Fibroblast of lung (primary cell): ENCODE measurements at regions not wholly inside any gene's neighbourhood (a gene's known extent, or its start where the extent isn't known, plus 50 kb on each side); places are given as distances from the start of the nearest gene placed in this dataset.

Experiments used
- DNase-seq, 2 donors: peaks; one replicate each; pipeline versions ENCODE4 v3.0.0 to v3.0.0-alpha.2; 2010; ENCODE audit warnings: low read depth in 2 of 2
- H2AFZ ChIP-seq: 2 replicates; pipeline ENCODE4 v1.5.1; 2012; ENCODE audit warnings: low read length, control low read depth, inconsistent platforms
- H3K27ac ChIP-seq: 2 replicates; pipeline ENCODE4 v1.5.1; 2011; ENCODE audit warnings: low read length, control low read depth; ENCODE audit not compliant: insufficient read depth
- H3K27me3 ChIP-seq: 2 replicates; pipeline ENCODE4 v1.5.1; 2011; ENCODE audit warnings: mild to moderate bottlenecking, low read length; ENCODE audit not compliant: control insufficient read depth, insufficient read depth
- H3K36me3 ChIP-seq: 2 replicates; pipeline ENCODE4 v1.5.1; 2011; ENCODE audit warnings: low read length; ENCODE audit not compliant: control insufficient read depth, insufficient read depth
- H3K4me1 ChIP-seq: 2 replicates; pipeline ENCODE4 v1.5.1; 2011; ENCODE audit warnings: low read length; ENCODE audit not compliant: control insufficient read depth, insufficient read depth; ENCODE audit errors: extremely low read depth
- H3K4me2 ChIP-seq: 2 replicates; pipeline ENCODE4 v1.5.1; 2011; ENCODE audit warnings: low read length, control low read depth; ENCODE audit not compliant: insufficient read depth; ENCODE audit errors: extremely low read depth
- H3K4me3 ChIP-seq, 4 experiments: fragments of 200-600 bp in 1 of 4; sonication (generic) in 1 of 4; replicated peaks in 1 of 4; 2 replicates each; pipeline ENCODE4 v1.5.1; 2011 to 2016; ENCODE audit warnings: low read length in 4 of 4, low read depth in 3 of 4, mild to moderate bottlenecking in 3 of 4, control low read depth in 2 of 4, inconsistent platforms in 1 of 4, mixed read lengths in 1 of 4; ENCODE audit not compliant: insufficient read depth in 1 of 4; ENCODE audit errors: control extremely low read depth in 1 of 4
- H3K79me2 ChIP-seq: 2 replicates; pipeline ENCODE4 v1.5.1; 2012; ENCODE audit warnings: mild to moderate bottlenecking, low read length, inconsistent platforms; ENCODE audit not compliant: control insufficient read depth, insufficient read depth
- H3K9ac ChIP-seq: 2 replicates; pipeline ENCODE4 v1.5.1; 2011; ENCODE audit warnings: mild to moderate bottlenecking, low read length, control low read depth; ENCODE audit not compliant: insufficient read depth
- H3K9me3 ChIP-seq: 2 replicates; pipeline ENCODE4 v1.5.1; 2012; ENCODE audit warnings: low read depth, low read length; ENCODE audit not compliant: control insufficient read depth, insufficient read depth
- H4K20me1 ChIP-seq: 2 replicates; pipeline ENCODE4 v1.5.1; 2011; ENCODE audit warnings: low read length; ENCODE audit not compliant: control insufficient read depth, insufficient read depth; ENCODE audit errors: extremely low read depth
- EZH2 ChIP-seq: IDR thresholded peaks from 2 replicates; pipeline ENCODE4 v1.5.1; 2012; ENCODE audit warnings: low read length, control low read depth, mild to moderate bottlenecking; ENCODE audit errors: missing control alignments
- TF ChIP-seq, protein P1 (sequence below), 2 donors: IDR thresholded peaks in 1 of 2; conservative IDR thresholded peaks in 1 of 2; 1 replicate in 1 of 2; 2 replicates in 1 of 2; pipeline ENCODE4 v1.5.1; 2011 to 2012; ENCODE audit warnings: low read length in 2 of 2, control low read depth in 1 of 2, inconsistent platforms in 1 of 2, low read depth in 1 of 2, mild to moderate bottlenecking in 1 of 2

DNA sequence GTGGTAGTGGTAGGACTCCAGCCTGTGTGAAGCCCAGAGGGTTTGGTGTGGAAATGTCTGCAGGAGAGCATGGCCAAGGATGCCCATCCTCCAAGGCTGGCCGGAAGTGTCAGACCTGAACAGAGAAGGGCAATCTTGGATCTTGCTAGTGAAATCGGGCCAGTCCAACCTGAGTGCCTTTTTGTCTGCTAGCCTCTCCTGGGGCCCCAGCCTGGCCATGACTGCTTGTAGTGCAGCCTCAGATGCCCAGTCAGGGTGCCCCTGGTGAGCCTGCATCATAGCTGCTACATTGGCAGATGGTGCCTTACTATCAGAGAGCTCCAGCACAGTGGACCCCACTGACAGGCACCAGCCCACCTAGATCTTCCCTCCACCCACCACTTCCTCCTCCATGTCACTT is 99.3 kb upstream of the PCDH18 start:
- H2AFZ ChIP-seq = no peak overlapping the region

DNA sequence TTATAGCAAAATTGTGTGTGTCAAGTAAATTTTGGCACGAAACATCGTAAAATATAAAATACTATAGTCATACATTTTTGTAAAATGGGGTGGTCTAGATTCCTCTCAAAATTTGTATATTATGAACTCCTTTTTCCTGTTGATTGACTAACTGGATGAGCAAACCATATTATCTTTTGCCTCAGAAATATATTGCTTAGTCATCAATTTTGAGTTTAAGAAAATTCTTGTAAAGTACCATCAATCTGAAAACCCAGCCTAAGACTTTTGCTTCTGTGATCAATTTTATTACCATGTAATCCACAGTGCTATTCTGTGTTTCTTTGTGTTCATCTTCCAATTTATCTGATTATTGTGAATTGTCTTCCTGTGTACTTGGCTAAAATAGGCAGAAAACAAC is 98.0 kb upstream of the PCDH18 start:
- Histone ChIP-seq H3K4me1 (no peaks in the 10 kb centered on the region), H4K20me1 (no peaks in the 10 kb centered on the region), H3K9ac (no peak overlapping the region), H3K36me3 (no peaks in the 10 kb centered on the region), H3K9me3 (no peaks in the 10 kb centered on the region), H3K79me2 (no peaks in the 10 kb centered on the region), H3K4me2 (no peak overlapping the region), H2AFZ (no peak overlapping the region), H3K27ac (no peak overlapping the region), H3K27me3 (no peaks in the 10 kb centered on the region), H3K4me3 (no peak overlapping the region)
- DNase-seq = no peak
- TF ChIP-seq EZH2 = no peak
- TF ChIP-seq, protein P1, sequence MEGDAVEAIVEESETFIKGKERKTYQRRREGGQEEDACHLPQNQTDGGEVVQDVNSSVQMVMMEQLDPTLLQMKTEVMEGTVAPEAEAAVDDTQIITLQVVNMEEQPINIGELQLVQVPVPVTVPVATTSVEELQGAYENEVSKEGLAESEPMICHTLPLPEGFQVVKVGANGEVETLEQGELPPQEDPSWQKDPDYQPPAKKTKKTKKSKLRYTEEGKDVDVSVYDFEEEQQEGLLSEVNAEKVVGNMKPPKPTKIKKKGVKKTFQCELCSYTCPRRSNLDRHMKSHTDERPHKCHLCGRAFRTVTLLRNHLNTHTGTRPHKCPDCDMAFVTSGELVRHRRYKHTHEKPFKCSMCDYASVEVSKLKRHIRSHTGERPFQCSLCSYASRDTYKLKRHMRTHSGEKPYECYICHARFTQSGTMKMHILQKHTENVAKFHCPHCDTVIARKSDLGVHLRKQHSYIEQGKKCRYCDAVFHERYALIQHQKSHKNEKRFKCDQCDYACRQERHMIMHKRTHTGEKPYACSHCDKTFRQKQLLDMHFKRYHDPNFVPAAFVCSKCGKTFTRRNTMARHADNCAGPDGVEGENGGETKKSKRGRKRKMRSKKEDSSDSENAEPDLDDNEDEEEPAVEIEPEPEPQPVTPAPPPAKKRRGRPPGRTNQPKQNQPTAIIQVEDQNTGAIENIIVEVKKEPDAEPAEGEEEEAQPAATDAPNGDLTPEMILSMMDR (conservative IDR thresholded peaks at IDR 0.05 in 1 of 2, IDR thresholded peaks at IDR 0.05 in 1 of 2; ENCODE audit: low read depth in 1 of 2, low read length in 2 of 2) = no peak

More for the DNA sequence above, 99.3 kb upstream of the PCDH18 start:
- H3K4me1 ChIP-seq = no peaks in the 10 kb centered on the region
- no peaks in the 10 kb centered on the region for H3K79me2 ChIP-seq
- H3K4me3 ChIP-seq = no peak overlapping the region
- no peak overlapping the region for H3K4me2 ChIP-seq
- DNase-seq = no peak
- H3K36me3 ChIP-seq = no peaks in the 10 kb centered on the region
- no peak overlapping the region for H3K27ac ChIP-seq
- no peak overlapping the region for H3K9ac ChIP-seq
- H3K27me3 ChIP-seq = no peaks in the 10 kb centered on the region
- TF ChIP-seq, protein P1 (conservative IDR thresholded peaks at IDR 0.05 in 1 of 2, IDR thresholded peaks at IDR 0.05 in 1 of 2; ENCODE audit: low read depth in 1 of 2, low read length in 2 of 2) = no peak
- no peak for TF ChIP-seq EZH2
- no peaks in the 10 kb centered on the region for H4K20me1 ChIP-seq
- no peaks in the 10 kb centered on the region for H3K9me3 ChIP-seq

DNA sequence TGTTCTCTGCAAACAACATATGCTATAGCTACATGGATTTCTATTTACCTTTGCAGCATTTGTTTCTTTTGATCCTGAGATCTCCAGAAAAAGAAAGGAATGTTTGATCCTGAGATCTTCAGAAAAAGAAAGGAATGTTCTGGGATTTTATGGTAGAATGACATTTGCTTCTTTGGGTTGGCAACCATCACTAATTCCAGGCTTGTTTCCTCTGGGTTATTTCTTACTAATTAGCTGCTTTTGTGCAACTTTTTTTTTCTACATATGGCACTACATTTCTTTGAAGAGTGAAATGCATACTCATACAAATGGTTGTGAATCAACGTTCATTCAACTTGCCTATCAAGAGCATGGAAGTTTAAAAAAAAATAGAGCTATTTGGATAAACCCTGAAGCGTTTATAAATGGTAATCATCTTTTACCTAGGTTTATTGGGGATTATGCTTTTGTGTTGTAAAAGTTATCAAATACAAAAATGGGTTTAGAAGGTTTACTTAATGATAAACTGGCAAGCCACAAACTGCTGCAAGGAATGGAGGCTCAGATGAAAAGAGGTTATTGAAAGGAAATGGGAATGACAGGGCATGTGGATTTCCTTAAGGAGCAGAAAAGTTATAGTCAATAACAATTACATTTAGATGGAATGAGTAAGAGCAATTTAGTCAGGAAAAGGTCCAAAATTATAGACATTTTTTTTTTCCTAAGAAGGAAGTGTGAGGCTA is 95.6 kb upstream of the PCDH18 start:
- DNase-seq = no peak
- Histone ChIP-seq H3K9me3 (no peaks in the 10 kb centered on the region), H3K79me2 (no peaks in the 10 kb centered on the region), H3K4me1 (no peaks in the 10 kb centered on the region), H3K27me3 (no peaks in the 10 kb centered on the region), H3K9ac (no peak overlapping the region), H3K4me2 (no peak overlapping the region), H3K27ac (no peak overlapping the region), H3K36me3 (no peaks in the 10 kb centered on the region), H3K4me3 (no peak overlapping the region), H4K20me1 (no peaks in the 10 kb centered on the region), H2AFZ (no peak overlapping the region)
- TF ChIP-seq, protein P1 (conservative IDR thresholded peaks at IDR 0.05 in 1 of 2, IDR thresholded peaks at IDR 0.05 in 1 of 2; ENCODE audit: low read depth in 1 of 2, low read length in 2 of 2) = no peak
- TF ChIP-seq EZH2 = no peak
